ENCODE measurements at regions not wholly inside any gene's neighbourhood (a gene's known extent, or its start where the extent isn't known, plus 50 kb on each side); places are given as distances from the start of the nearest gene placed in this dataset.
A peak's percentile ranks its signal among the peaks of the same experiment; 100 is the strongest.
"Not testable (repeated sequence)": the region's sequence is repeated elsewhere in the genome, so short reads cannot be mapped to it uniquely, and the experiment has no call there.

- no peak for DNase-seq
Observed at GRCh38 chr1:96376846-96377245, 344.7 kb upstream of the PTBP2 start.

GRCh38 chr1:96384611-96385010 is 337.0 kb upstream of the PTBP2 start:
- no peak for DNase-seq

- DNase-seq = no peak
Observed at GRCh38 chr1:96387785-96388184, 333.8 kb upstream of the PTBP2 start.

- no peak for DNase-seq
Observed at GRCh38 chr1:96388421-96389310, 332.9 kb upstream of the PTBP2 start.

GRCh38 chr1:96400089-96400488 is 321.5 kb upstream of the PTBP2 start:
- no peak for DNase-seq

GRCh38 chr1:96409087-96409486 is 312.5 kb upstream of the PTBP2 start:
- DNase-seq = no peak

GRCh38 chr1:96409689-96410088 is 311.9 kb upstream of the PTBP2 start:
- DNase-seq = no peak

- no peak for DNase-seq
Observed at GRCh38 chr1:96411006-96411405, 310.6 kb upstream of the PTBP2 start.

- no peak for DNase-seq
Observed at GRCh38 chr1:96414598-96414997, 307.0 kb upstream of the PTBP2 start.

GRCh38 chr1:96416111-96416595 is 305.4 kb upstream of the PTBP2 start:
- no peak for DNase-seq

GRCh38 chr1:96416701-96417444 is 304.7 kb upstream of the PTBP2 start:
- DNase-seq = peak; percentile 8

- no peak for DNase-seq
Observed at GRCh38 chr1:96418969-96419368, 302.6 kb upstream of the PTBP2 start.

- no peak for DNase-seq
Observed at GRCh38 chr1:96424877-96425276, 296.7 kb upstream of the PTBP2 start.

- no peak for DNase-seq
Observed at GRCh38 chr1:96425382-96426129, 296.0 kb upstream of the PTBP2 start.

GRCh38 chr1:96427616-96428015 is 294.0 kb upstream of the PTBP2 start:
- DNase-seq = no peak

GRCh38 chr1:96445302-96445701 is 276.3 kb upstream of the PTBP2 start:
- no peak for DNase-seq

GRCh38 chr1:96464066-96464465 is 257.5 kb upstream of the PTBP2 start:
- DNase-seq = no peak

- DNase-seq = no peak
Observed at GRCh38 chr1:96464522-96464921, 257.1 kb upstream of the PTBP2 start.

GRCh38 chr1:96464991-96465390 is 256.6 kb upstream of the PTBP2 start:
- no peak for DNase-seq

GRCh38 chr1:96465441-96465840 is 256.1 kb upstream of the PTBP2 start:
- no peak for DNase-seq

GRCh38 chr1:96466842-96467241 is 254.7 kb upstream of the PTBP2 start:
- DNase-seq = no peak

GRCh38 chr1:96469726-96470125 is 251.9 kb upstream of the PTBP2 start:
- not testable (repeated sequence) for DNase-seq

- DNase-seq = no peak
Observed at GRCh38 chr1:96472471-96472870, 249.1 kb upstream of the PTBP2 start.

Data from inflammatory macrophage treated with lipopolysaccharide for 4 hours (primary cell).